ENCODE measurements at regions not wholly inside any gene's neighbourhood (a gene's known extent, or its start where the extent isn't known, plus 50 kb on each side); places are given as distances from the start of the nearest gene placed in this dataset.

DNA sequence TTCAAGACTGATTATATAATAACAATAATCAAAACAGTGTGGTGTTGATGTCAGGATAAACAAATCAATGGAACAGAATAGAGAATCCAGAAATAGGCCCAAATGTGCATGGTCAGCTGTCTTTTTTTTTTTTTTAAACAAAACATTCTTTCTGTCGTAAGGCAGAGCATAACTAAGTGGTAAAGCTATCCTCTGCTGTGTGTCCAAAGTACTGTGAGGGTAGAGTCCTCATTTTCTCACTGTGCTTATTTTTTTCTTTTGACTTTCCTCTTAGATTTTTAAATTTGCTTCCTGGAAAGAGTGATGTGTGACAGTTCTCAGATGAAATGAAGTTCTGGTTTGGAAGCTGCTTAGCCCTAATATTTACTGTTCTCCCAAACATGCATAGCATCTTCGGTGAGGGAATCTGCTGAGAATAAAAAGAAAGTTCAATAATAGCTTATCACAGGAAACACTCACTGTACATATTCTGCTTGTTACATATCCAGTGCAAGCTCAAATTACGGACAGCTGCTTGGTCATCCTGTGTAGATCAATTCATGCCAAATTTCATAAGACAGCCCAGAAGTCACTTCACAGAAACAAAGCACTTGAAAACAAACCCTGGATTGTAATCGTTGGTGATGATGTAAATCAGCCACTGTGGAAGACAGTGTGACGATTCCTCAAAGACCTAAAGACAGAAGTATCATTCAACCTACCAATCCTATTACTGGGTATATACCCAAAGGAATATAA, 423.9 kb downstream of the NEBL start:
- Mint-ChIP-seq H3K36me3 (no peaks in the 10 kb centered on the region), H3K9me3 (peaks cover 6% of the 10 kb centered on the region), H3K27me3 (no peaks in the 10 kb centered on the region), H3K4me3 (no peak overlapping the region), H3K4me1 (no peaks in the 10 kb centered on the region), H3K27ac (no peak overlapping the region)
- CTCF ChIA-PET, result no interaction called here
- no peak for DNase-seq

DNA sequence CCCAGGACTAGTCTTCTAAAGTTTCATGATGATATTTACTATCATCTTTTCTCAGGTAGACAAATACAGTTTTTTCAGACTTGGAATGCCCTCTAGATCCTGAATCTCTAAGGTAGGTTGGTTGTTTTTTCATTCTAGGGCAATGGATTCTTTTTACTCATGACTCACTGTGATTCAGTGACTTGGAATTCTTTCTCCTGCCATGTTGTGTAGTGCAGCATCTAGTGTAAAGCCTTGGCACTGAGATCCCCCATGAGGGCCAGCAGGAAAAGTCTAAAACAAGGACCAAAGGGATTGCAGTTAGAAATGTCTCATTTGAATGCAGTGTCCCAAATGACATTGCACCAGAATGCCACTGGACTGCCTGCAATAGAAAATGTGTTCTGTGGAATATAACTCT, 430.4 kb downstream of the NEBL start:
- no peak for DNase-seq
- H3K4me3 Mint-ChIP-seq, result no peak overlapping the region
- H3K4me1 Mint-ChIP-seq, result no peaks in the 10 kb centered on the region
- CTCF ChIA-PET, result no interaction called here
- H3K27me3 Mint-ChIP-seq, result no peaks in the 10 kb centered on the region
- H3K36me3 Mint-ChIP-seq, result no peaks in the 10 kb centered on the region
- H3K9me3 Mint-ChIP-seq, result peaks cover 22% of the 10 kb centered on the region
- H3K27ac Mint-ChIP-seq, result no peak overlapping the region

DNA sequence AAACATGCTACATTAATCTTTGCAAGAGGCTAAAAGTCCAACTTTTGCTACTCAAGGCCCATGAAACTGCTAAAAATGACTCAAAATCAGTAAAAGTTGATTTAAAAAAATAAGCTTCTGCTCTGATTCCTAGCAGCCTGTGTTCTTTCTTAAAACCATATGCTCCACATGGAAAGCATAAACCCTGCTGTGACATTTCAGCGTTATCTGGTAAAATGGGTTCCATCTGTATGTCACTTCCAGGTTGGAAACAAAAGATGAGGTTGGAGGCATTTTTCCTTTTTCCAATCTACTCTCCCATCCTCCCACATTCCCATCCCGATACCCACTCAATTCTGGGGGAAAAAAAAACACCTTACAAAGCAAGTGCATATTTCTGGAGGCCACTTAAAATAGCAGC, 439.5 kb downstream of the NEBL start:
- H3K9me3 Mint-ChIP-seq, result peaks cover 9% of the 10 kb centered on the region
- DNase-seq, result no peak
- no peak overlapping the region for H3K4me3 Mint-ChIP-seq
- H3K36me3 Mint-ChIP-seq, result no peaks in the 10 kb centered on the region
- no peak overlapping the region for H3K27ac Mint-ChIP-seq
- H3K27me3 Mint-ChIP-seq, result no peaks in the 10 kb centered on the region
- CTCF ChIA-PET, result no interaction called here
- H3K4me1 Mint-ChIP-seq, result no peaks in the 10 kb centered on the region

DNA sequence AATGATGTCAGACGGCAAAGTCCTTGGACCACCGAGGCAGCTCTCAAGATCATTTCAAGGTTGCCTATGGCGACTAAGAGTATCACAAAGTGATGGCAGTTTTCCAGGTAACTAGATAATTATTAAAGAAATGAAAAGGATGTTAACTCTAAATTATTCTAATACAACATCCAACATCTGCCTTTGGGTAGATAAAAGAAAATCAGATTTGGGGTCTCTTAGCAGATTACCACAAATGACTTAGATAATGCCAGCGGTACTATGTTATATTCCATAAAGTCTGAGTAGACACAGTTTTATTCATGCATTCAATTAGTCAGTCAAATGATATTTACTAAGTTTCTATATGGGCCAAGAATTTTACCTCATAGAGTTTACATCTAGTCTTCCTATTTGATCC, 441.3 kb downstream of the NEBL start:
- Mint-ChIP-seq H3K27ac (no peak overlapping the region), H3K27me3 (no peaks in the 10 kb centered on the region), H3K36me3 (no peaks in the 10 kb centered on the region), H3K4me3 (no peak overlapping the region), H3K9me3 (peaks cover 5% of the 10 kb centered on the region), H3K4me1 (no peaks in the 10 kb centered on the region)
- CTCF ChIA-PET, result no interaction called here
- DNase-seq, result no peak

DNA sequence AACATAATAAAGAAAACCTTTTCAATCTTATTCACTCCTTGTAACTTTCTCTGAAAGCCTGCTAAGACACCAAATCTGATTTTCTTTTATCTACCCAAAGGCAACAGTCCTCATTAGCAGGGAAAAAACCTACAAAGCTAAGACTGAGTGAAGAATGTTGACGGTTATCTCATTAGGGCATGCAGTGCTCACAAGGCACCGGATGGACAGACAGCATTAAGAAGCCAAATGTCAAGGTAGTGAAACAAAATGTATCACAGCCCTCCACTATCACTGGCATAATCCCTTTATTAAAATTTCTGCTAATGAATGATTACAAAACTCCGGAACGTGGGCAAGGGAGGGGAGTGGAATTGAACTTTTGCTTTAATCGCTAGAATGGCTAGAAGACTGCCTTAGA, 442.8 kb downstream of the NEBL start:
- H3K27ac Mint-ChIP-seq, result no peak overlapping the region
- CTCF ChIA-PET, result no interaction called here
- no peak for DNase-seq
- no peak overlapping the region for H3K4me3 Mint-ChIP-seq
- no peaks in the 10 kb centered on the region for H3K36me3 Mint-ChIP-seq
- H3K27me3 Mint-ChIP-seq, result no peaks in the 10 kb centered on the region
- peaks cover 4% of the 10 kb centered on the region for H3K9me3 Mint-ChIP-seq
- no peaks in the 10 kb centered on the region for H3K4me1 Mint-ChIP-seq

DNA sequence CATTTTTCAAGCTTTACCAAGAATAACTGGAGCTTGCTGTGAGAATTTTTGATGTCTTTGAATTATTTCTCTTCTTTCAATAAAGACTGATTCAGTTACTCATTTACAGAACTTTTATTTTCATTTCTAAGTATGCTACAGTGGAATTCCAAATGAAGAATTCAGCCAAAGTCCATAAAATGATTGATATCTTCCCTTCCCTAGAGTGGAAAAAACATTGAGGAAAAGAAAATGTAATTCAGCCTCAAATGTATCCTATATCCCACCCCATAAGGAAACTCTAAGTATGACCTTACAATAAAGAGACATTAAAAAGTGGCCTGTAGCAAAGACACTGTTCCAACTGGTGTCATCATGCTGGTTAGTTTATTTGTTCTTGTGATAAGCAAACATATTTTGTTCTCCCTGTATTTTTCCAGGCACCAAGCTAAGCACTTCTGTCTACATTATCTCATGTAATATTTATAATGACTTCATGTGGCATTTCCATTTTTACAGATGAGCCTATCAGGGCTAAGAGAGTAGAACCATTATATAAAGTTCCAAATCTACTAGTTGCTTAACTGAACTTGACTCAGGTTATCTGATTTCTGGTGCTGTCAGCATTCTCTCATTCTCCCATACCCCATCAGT, 450.4 kb downstream of the NEBL start:
- CTCF ChIA-PET, result no interaction called here
- Mint-ChIP-seq H3K9me3 (peaks cover 14% of the 10 kb centered on the region), H3K27me3 (no peaks in the 10 kb centered on the region), H3K36me3 (no peaks in the 10 kb centered on the region), H3K4me3 (no peak overlapping the region), H3K4me1 (no peaks in the 10 kb centered on the region), H3K27ac (no peak overlapping the region)
- DNase-seq, result no peak

DNA sequence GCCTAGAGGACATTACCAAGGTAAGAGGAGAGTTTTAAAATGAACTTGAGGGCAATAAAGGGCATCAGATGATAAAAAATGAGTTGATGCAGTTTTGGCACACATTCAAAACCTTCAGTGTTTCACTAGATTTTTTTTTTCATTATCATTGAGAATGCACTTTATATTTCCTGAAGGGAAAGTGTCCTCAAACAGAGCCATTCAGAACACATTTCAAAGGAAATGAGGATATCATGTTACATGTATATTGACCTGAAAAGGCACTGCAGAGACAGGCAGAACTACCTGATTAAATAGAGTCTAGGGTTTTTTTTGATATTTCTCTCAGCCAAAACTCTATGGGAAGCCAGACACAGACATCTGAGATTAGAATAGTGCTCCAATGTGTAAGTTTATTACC, 454.0 kb downstream of the NEBL start:
- Mint-ChIP-seq H3K4me3 (no peak overlapping the region), H3K27me3 (no peaks in the 10 kb centered on the region), H3K9me3 (peaks cover 23% of the 10 kb centered on the region), H3K4me1 (no peaks in the 10 kb centered on the region), H3K27ac (no peak overlapping the region), H3K36me3 (no peaks in the 10 kb centered on the region)
- DNase-seq, result no peak
- CTCF ChIA-PET, result no interaction called here

DNA sequence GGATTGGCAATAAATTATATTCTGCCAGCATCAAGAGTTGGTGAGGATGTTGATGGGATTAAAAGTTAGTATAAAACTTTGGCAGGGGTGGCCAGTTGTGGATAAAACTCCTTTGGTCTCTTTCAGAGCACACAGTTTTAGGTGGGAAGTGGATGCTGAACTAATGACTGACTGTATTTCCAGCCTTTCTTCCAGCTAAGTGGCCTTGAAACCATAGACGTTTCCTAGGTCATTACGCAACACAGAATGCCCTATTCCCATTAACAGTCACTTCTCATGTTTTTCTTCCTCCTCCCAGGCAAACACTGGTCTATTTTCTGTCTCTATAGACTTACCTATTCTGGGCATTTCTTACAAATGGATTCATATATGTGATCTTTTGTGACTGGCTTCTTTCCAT, 467.4 kb downstream of the NEBL start:
- no peak for DNase-seq
- CTCF ChIA-PET, result no interaction called here
- no peaks in the 10 kb centered on the region for H3K4me1 Mint-ChIP-seq
- no peak overlapping the region for H3K4me3 Mint-ChIP-seq
- no peaks in the 10 kb centered on the region for H3K27me3 Mint-ChIP-seq
- H3K36me3 Mint-ChIP-seq, result no peaks in the 10 kb centered on the region
- H3K27ac Mint-ChIP-seq, result no peak overlapping the region
- H3K9me3 Mint-ChIP-seq, result peaks cover 12% of the 10 kb centered on the region

DNA sequence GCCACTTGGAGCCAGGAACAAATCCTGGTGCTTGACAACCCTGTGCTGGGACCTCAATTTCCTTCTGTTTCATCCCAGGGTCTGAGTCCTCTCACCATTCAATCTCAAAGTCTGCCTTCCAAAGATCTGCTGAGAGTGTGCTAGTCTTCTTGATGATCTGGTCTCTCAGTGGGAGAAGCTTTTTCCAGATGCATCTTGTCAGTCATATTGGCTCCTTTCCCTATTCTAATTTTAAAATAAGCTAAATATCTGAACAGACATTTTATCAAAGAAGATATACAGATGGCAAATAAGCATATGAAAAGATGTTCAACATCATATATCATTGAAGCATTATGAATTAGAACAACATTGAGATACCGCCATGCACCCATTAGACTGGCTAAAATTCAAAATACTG, 469.3 kb downstream of the NEBL start:
- Mint-ChIP-seq H3K27me3 (no peaks in the 10 kb centered on the region), H3K9me3 (peaks cover 20% of the 10 kb centered on the region), H3K4me1 (no peaks in the 10 kb centered on the region), H3K27ac (no peak overlapping the region), H3K4me3 (no peak overlapping the region), H3K36me3 (no peaks in the 10 kb centered on the region)
- CTCF ChIA-PET, result no interaction called here
- DNase-seq, result no peak

DNA sequence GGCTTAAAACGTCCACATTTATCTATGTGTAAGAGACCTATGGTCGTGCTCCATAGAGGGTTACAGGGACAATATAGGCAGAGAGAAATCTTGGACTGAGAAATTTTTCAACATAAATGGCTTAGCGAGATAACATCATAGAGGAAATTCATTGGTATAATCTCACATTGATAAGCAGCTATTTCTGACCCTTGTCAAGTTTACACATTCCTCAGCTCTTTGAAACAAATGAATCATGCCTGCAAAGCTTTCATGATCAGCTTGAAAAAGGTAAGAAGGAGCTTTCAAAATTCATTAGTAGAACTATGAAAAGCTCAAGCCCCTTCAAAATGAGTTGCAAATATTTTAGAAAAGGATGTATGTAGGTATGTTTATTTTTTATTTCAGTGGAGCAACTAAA, 478.8 kb downstream of the NEBL start:
- H3K27me3 Mint-ChIP-seq, result no peaks in the 10 kb centered on the region
- CTCF ChIA-PET, result no interaction called here
- no peaks in the 10 kb centered on the region for H3K4me1 Mint-ChIP-seq
- H3K9me3 Mint-ChIP-seq, result peaks cover 14% of the 10 kb centered on the region
- H3K36me3 Mint-ChIP-seq, result no peaks in the 10 kb centered on the region
- no peak overlapping the region for H3K4me3 Mint-ChIP-seq
- no peak for DNase-seq
- no peak overlapping the region for H3K27ac Mint-ChIP-seq

DNA sequence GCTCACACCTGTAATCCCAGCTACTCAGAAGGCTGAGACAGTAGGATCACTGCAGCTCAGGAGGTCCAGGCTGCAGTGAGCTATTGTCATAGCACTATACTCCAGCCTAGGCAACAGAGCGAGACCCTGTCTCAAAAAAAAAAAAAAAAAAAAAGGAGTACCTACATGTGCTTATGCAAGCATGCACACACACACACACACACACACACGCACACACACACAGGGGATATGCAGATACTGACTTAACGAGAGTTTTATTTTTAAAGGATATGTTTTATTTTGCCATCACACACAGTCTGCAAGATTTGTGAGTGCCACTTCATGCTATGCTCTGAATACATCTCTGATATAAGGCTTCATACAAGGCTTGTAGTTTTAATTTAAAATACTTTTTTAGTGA, 479.3 kb downstream of the NEBL start:
- peaks cover 14% of the 10 kb centered on the region for H3K9me3 Mint-ChIP-seq
- H3K4me3 Mint-ChIP-seq, result no peak overlapping the region
- no peak overlapping the region for H3K27ac Mint-ChIP-seq
- H3K27me3 Mint-ChIP-seq, result no peaks in the 10 kb centered on the region
- CTCF ChIA-PET, result no interaction called here
- DNase-seq, result no peak
- H3K4me1 Mint-ChIP-seq, result no peaks in the 10 kb centered on the region
- no peaks in the 10 kb centered on the region for H3K36me3 Mint-ChIP-seq

DNA sequence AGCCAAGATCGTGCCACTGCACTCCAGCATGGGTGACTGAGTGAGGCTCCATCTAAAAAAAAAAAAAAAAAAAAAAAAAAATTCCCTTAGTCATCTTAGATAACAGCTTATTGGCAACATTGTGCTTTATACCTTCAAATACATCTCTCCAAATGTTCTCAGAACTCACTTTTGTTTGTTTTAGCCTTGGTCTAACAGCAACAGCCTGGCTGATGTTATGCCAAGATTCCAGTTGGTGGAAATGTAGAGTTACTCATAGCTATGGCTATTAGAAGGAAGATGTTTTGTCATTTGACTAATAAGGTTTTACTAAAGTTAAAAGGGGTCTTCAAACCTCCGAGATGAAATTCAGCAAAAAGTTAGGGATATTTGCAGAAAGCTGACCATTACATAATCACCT, 481.4 kb downstream of the NEBL start:
- no peak for DNase-seq
- Mint-ChIP-seq H3K4me3 (no peak overlapping the region), H3K27ac (no peak overlapping the region), H3K4me1 (no peaks in the 10 kb centered on the region), H3K9me3 (peaks cover 14% of the 10 kb centered on the region), H3K36me3 (no peaks in the 10 kb centered on the region), H3K27me3 (no peaks in the 10 kb centered on the region)
- CTCF ChIA-PET, result no interaction called here

DNA sequence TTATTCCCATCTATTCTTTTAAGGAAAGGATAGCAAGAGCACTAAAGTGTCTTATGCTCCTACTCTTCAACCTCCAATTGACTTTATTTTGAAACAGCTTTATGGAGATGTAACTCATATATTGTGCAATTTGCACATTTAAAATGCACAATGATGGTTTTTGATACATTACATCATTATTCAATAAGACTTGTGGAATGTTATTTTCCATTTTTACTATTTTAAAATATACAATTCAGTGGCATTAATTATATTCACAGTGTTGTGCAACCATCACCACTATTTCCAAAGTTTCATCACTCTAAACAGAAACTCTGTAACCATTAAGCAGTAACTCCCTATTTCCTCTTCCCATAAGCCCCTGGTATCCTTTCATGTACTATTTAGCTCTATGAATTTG, 489.8 kb downstream of the NEBL start:
- no peak for DNase-seq
- Mint-ChIP-seq H3K4me3 (no peak overlapping the region), H3K27ac (no peak overlapping the region), H3K4me1 (no peaks in the 10 kb centered on the region), H3K36me3 (no peaks in the 10 kb centered on the region), H3K9me3 (peaks cover 11% of the 10 kb centered on the region), H3K27me3 (no peaks in the 10 kb centered on the region)
- CTCF ChIA-PET, result no interaction called here

DNA sequence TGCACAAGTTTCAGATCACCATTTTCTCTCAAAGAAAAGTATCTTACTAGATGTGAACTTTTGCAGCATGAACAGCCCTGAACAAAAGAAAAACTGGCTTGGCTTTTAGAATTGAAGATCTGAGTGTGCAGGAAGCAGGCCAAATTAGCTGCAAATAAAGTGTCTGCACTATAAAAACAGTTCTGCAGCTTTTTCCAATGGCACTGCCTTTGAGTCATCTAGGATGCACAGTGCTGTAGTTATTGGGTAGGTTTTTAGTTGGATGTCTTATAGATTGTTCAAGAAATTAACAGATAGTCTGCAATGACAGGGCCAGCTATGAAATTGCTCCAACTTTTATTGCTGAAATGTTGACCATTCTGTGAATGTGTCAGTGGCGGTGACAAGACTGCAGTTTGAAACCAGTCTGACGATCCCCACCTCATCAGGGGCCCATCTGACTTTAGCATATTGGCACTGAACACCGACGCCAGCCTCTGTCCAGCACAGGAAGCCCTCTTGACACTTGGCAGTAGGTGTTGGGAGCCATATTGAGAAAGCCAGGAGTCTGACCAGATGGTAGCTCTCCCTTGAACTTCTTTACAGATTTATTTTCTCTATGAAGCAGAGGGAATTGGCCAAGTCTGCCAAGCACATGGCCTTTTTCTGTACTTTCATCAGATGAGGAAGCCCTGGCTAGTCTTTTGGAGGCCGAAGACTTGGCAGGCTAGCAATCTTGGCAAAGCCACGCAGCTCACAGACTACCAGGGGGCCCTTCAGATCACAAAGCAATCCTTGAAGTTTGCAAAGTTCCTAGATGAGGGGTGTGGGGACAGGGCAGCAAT, 490.6 kb downstream of the NEBL start:
- CTCF ChIA-PET, result no interaction called here
- H3K27me3 Mint-ChIP-seq, result no peaks in the 10 kb centered on the region
- no peak for DNase-seq
- H3K9me3 Mint-ChIP-seq, result peaks cover 15% of the 10 kb centered on the region
- H3K27ac Mint-ChIP-seq, result no peak overlapping the region
- H3K4me1 Mint-ChIP-seq, result no peaks in the 10 kb centered on the region
- H3K4me3 Mint-ChIP-seq, result no peak overlapping the region
- H3K36me3 Mint-ChIP-seq, result no peaks in the 10 kb centered on the region

DNA sequence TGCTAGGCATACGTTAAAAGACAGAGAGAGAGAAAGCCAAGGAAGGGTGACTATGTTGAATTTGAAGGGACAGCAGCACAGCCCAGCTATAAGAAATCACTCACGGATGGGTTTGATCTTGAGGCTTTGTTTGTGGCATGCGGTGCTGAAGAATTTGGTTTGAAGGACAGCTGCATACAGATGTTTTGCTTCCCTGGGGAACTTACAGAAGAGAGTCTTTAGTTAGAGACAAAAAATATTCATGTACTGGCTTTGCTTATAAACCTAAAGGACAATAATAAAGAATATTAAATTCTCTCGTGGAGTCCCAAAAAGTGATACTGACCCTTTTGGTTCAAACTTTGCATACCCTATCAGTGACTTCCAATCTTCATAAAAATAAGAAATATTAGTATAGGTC, 491.4 kb downstream of the NEBL start:
- no peaks in the 10 kb centered on the region for H3K4me1 Mint-ChIP-seq

More for the DNA sequence above, 491.4 kb downstream of the NEBL start:
- Mint-ChIP-seq H3K9me3 (peaks cover 15% of the 10 kb centered on the region), H3K36me3 (no peaks in the 10 kb centered on the region), H3K4me3 (no peak overlapping the region), H3K27me3 (no peaks in the 10 kb centered on the region), H3K27ac (no peak overlapping the region)
- CTCF ChIA-PET, result no interaction called here
- DNase-seq, result no peak

Data from activated naive CD4-positive, alpha-beta T cell treated with anti-CD3 and anti-CD28 coated beads, Interleukin-2, amount 10 ng/mL, durations not matched to agents 7 days and 5 days (primary cell).